SH-SY5Y (cell line): ENCODE measurements at regions not wholly inside any gene's neighbourhood (a gene's known extent, or its start where the extent isn't known, plus 50 kb on each side); places are given as distances from the start of the nearest gene placed in this dataset.

Source experiments
- GATA2 ChIP-seq: IDR thresholded peaks from 2 replicates; pipeline ENCODE4 v1.6.1; 2011; ENCODE audit warnings: mild to moderate bottlenecking, low read depth, low read length
- GATA3 ChIP-seq: IDR thresholded peaks from 2 replicates; pipeline ENCODE4 v1.6.1; 2011; ENCODE audit warnings: low read depth, mild to moderate bottlenecking, low read length, moderate library complexity

DNA sequence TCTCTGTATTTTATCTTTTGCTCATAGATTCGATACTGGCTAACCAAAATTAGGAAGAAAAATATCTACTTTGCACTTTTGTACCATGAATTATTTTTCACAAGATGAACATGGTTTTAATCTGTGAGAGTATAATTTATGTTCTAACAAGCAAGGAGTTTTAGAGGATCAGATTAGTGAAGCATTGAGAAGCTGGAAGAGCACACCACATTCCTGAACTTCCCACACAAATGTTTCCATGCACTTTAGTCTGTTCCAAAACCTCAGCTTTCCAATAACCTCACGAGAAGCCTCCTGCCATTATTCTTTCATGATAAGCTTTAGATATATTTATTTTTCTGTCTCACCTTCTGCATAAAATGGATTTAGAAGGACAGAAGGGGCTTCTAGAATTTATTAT lies 98.7 kb upstream of the MPDZ start:
- TF ChIP-seq GATA3 (no peak), GATA2 (no peak)

DNA sequence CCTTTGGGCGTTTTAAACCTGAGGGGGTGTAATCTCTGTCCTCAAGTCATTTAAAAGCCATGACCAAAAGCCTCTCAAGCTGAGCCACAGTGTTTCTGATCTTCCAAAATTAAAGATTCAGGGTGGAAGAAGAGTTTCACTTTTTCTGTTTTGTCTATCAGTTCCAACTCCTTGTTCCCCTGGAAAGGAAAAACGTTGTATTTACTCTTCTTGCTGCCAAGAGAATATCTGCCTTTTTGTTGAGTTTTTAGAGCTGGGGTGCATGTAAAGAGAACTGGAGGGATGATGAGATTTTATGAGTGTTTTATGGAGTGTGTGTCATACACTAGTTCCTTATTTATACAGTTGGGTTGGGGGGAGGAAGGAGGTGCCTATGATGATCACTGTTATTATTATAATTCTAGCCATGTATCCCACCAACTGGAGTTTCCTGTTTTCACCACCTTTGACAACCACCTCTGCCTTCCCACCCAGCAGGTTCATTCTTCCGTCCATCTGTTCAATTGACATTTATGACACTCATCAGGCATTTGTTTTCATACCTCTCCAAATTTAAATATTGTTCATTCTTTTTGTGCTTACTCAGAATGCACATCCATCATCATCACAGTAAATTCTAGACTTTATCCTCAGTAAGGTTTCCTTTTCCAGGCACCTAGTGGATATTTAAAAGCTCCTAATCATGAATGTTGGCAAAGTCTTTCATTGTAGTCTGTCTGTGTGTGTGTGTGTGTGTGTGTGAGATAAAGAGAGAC lies 97.9 kb upstream of the MPDZ start:
- TF ChIP-seq GATA2: no peak
- TF ChIP-seq GATA3: no peak

GRCh38 chr9:13372510-13372909 lies 93.0 kb upstream of the MPDZ start:
- TF ChIP-seq GATA2: no peak
- TF ChIP-seq GATA3: no peak

- TF ChIP-seq GATA3 (no peak), GATA2 (no peak)
These were observed 89.9 kb upstream of the MPDZ start for GRCh38 chr9:13369431-13369830.

DNA sequence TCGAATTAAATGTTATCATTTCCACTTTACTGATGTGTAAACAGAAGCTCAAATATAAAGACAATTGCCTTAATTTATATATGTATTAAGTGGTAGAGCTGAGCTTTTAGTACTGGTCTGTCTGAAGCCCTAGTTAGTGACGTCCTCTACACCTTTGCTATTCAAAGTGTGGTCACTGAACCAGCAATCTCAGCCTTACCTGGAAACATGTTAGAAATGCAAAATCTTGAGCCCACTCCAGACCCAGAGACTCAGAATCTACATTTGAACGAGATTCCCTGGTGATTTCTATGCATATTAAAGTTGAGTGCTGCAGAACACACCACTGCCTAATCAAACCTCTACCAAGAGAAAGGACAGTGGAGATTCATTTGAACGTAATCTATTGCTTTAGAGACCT lies 88.3 kb upstream of the MPDZ start:
- no peak for TF ChIP-seq GATA2
- TF ChIP-seq GATA3: no peak

DNA sequence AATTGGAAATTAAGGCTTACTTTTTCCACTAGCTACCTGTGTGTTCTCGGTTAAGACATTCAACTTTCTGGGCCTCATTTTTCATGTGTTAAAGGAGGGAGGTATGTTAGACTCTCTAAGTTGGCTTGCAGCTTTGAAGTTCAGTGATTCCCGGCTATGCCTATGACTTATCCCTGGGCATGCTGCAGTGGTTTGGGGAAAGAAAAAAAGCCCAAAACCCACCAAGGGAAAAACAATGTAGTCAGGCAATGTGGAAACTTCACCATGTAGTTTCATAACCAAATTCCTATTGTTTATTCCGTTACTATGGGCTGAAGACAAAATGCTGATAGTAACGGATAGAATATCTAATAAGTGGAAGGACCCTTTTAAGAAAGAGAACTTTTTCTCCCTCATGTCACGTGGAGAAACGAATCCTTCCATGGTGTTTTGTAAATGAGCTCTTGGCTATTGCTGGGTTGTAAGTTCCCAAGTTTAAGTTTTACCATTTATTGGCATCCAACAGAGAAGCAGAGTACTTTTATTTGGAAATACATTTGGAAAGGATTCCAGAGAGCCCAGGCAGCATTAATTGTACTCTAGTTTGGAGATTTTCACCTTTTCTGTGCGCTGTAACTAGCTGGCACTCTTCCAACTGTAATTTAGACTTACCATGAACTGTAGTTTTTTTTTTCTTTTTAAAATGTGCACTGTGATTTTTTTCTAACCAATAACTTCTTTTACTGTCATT lies 84.9 kb upstream of the MPDZ start:
- TF ChIP-seq GATA2 (no peak), GATA3 (no peak)

- TF ChIP-seq GATA3 (no peak), GATA2 (no peak)
These were observed 81.6 kb upstream of the MPDZ start for GRCh38 chr9:13361076-13361475.

GRCh38 chr9:13360188-13360587 lies 80.7 kb upstream of the MPDZ start:
- TF ChIP-seq GATA2: peak; percentile 54
- TF ChIP-seq GATA3: peak; percentile 57; the same call in 1 of the 2 replicates

DNA sequence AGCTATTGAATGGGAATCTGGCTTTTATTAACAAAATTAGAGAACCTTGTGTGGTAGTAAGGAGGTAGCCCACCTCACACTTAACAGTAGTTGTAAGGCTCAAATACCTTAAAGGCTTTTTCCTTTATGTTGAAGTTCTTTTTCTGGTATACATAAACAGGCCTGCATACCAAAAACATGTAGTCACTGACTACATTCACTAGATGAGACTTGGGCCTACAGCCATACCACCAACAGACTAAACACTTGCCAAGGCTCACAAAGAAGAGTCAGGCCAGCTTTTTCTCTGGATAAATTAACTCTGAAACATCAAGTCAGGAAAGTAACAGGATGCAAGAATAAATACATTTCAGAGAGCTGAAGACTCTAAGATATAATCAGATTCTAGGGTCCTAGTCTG lies 78.6 kb upstream of the MPDZ start:
- TF ChIP-seq GATA3: no peak
- no peak for TF ChIP-seq GATA2

DNA sequence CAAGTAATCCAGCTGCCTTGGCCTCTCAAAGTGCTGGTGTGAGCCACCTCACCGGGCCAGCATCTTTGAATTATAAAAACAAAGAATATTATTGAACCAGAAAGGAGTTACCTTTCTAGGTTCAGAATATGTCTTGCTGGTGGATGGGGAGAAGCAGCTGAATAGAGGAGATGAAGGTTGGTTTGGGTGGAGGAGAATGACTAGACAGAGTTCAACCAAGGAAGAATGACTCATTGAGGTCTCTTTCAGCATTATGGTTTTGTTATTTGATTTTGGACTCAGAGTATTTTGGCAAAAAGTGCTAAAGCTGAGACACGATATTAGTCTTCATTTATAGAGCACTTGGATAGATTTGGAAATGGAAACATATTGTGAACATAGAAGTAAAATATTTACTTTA lies 75.2 kb upstream of the MPDZ start:
- TF ChIP-seq GATA2: no peak
- TF ChIP-seq GATA3: no peak

GRCh38 chr9:13352451-13352979 lies 73.0 kb upstream of the MPDZ start:
- TF ChIP-seq GATA2 (no peak), GATA3 (no peak)

DNA sequence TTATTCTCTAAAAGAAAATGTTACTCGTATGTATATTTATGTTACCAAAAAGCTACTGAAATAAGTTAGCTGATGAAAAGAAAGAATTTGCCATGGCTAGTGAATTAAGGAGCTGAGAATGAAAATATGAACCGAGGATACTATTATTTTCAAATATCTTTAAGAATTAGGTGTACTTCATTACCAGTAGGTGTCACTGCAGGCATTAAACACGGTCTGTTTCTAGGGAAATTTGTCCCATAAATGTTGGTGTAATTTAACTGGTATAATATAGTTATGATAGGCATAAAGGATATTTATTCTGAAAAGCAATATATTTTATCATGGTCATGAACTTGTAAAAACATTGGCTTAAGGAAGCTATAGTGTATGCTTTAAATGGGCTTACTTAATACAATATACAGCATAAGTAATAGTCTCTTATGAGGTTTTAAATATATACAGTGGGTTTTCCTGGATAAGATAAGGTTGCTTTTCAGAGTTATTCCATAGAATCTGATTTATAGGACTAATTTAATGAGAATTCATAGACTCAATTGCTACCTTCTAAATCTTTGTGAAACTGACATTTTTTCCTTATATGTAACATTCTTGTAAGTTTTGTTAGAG lies 72.4 kb upstream of the MPDZ start:
- TF ChIP-seq GATA3: no peak
- no peak for TF ChIP-seq GATA2

DNA sequence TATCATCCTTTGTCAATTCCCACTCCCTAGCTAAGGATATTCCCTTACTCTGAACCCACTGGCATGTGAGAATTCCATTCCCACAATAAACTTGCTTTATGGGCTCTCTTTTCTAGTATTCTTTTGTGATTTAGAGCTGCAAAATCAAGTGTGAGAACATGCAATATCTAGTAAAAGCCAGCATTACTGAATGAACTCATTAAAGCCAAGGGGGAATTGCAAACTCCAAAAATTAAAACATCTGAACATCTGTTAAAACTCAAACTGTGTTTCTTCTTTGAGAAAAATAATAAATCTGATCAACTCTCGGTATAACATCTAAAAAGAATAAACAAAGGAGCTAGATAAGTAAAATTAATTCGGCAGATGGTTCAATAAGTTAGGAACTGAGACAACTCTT lies 53.1 kb upstream of the MPDZ start:
- TF ChIP-seq GATA3: no peak
- no peak for TF ChIP-seq GATA2

- no peak for TF ChIP-seq GATA3
- TF ChIP-seq GATA2: no peak
These were observed 51.8 kb upstream of the MPDZ start for GRCh38 chr9:13331320-13331719.
